IMR-90 (cell line): ENCODE measurements at regions not wholly inside any gene's neighbourhood (a gene's known extent, or its start where the extent isn't known, plus 50 kb on each side); places are given as distances from the start of the nearest gene placed in this dataset.

Source experiments
- CEBPB ChIP-seq: IDR thresholded peaks from 2 replicates; pipeline ENCODE4 v1.6.1; 2012; ENCODE audit warnings: low read depth, low read length, improper control_type of control experiment
- CTCF ChIP-seq: conservative IDR thresholded peaks from 2 replicates; pipeline ENCODE4 v1.5.1; 2012; ENCODE audit warnings: mild to moderate bottlenecking, low read depth, low read length, improper control_type of control experiment
- ELK1 ChIP-seq: fragments of 150-350 bp; IDR thresholded peaks from 2 replicates; pipeline ENCODE4 v1.6.1; 2016; ENCODE audit warnings: low read depth, mild to moderate bottlenecking, low read length, moderate library complexity, borderline replicate concordance
- FOS ChIP-seq: fragments of 150-350 bp; IDR thresholded peaks from 2 replicates; pipeline ENCODE4 v1.6.1; 2016; ENCODE audit warnings: low read depth, low read length
- MAZ ChIP-seq: IDR thresholded peaks from 2 replicates; pipeline ENCODE4 v1.6.1; 2012; ENCODE audit warnings: low read depth, mild to moderate bottlenecking, low read length, improper control_type of control experiment, moderate library complexity, borderline replicate concordance
- MXI1 ChIP-seq: IDR thresholded peaks from 2 replicates; pipeline ENCODE4 v1.6.1; 2012; ENCODE audit warnings: low read depth, mild to moderate bottlenecking, low read length, moderate library complexity, borderline replicate concordance
- POLR2A ChIP-seq: IDR thresholded peaks from 2 replicates; pipeline ENCODE4 v1.6.1; 2012; ENCODE audit warnings: mild to moderate bottlenecking, low read depth, low read length
- RAD21 ChIP-seq: IDR thresholded peaks from 2 replicates; pipeline ENCODE4 v1.6.1; 2012; ENCODE audit warnings: low read length, improper control_type of control experiment
- RCOR1 ChIP-seq: IDR thresholded peaks from 2 replicates; pipeline ENCODE4 v1.6.1; 2012; ENCODE audit warnings: mild to moderate bottlenecking, low read length, improper control_type of control experiment; ENCODE audit not compliant: insufficient replicate concordance
- RFX5 ChIP-seq: IDR thresholded peaks from 2 replicates; pipeline ENCODE4 v1.8.0; 2012; ENCODE audit warnings: low read depth, mild to moderate bottlenecking, low read length, moderate library complexity
- SMC3 ChIP-seq: fragments of 150-350 bp; IDR thresholded peaks from 2 replicates; pipeline ENCODE4 v1.6.1; 2016; ENCODE audit warnings: low read depth, mild to moderate bottlenecking, antibody characterized with exemption, low read length, moderate library complexity
- USF2 ChIP-seq: fragments of 150-350 bp; IDR thresholded peaks from 2 replicates; pipeline ENCODE4 v1.6.1; 2017; ENCODE audit warnings: mild to moderate bottlenecking, antibody characterized with exemption, low read length, low read depth

GRCh38 chr11:11000579-11001283 lies 142.9 kb upstream of the ZBED5 start:
- TF ChIP-seq FOS, result no peak
- TF ChIP-seq RAD21, result no peak
- no peak for TF ChIP-seq POLR2A
- TF ChIP-seq SMC3, result no peak
- no peak for TF ChIP-seq ELK1
- no peak for TF ChIP-seq USF2
- no peak for TF ChIP-seq CTCF
- no peak for TF ChIP-seq RCOR1
- no peak for TF ChIP-seq MAZ
- no peak for TF ChIP-seq MXI1
- no peak for TF ChIP-seq CEBPB
- no peak for TF ChIP-seq RFX5
